Activated CD8-positive, alpha-beta T cell treated with anti-CD3 and anti-CD28 coated beads for 36 hours (primary cell): ENCODE measurements at regions not wholly inside any gene's neighbourhood (a gene's known extent, or its start where the extent isn't known, plus 50 kb on each side); places are given as distances from the start of the nearest gene placed in this dataset.

Experiments
- ATAC-seq: fragments of 200-7000 bp; cut with Tn5 transposase; one replicate; pipeline ENCODE4 v1.10.0; 2021; ENCODE audit warnings: mild to moderate bottlenecking, moderate library complexity
- CTCF ChIA-PET: fragments of 350-600 bp; sonication (Branson Sonifier 250); formaldehyde crosslinking; loops from one replicate; lab custom pipeline; 2021; ENCODE audit warnings: antibody characterized with exemption; lab: Charles Lee
- POLR2A ChIA-PET: fragments of 350-600 bp; sonication (Branson Sonifier 250); formaldehyde crosslinking; loops from one replicate; lab custom pipeline; 2021; ENCODE audit warnings: antibody characterized with exemption; lab: Charles Lee
- DNase-seq: peaks from one replicate; pipeline ENCODE4 v3.0.0-alpha.2; 2020
- H3K27ac Mint-ChIP-seq: one replicate; pipeline ENCODE4 v1.8.0; 2021; ENCODE audit warnings: mild to moderate bottlenecking, mixed read lengths
- H3K27me3 Mint-ChIP-seq: one replicate; pipeline ENCODE4 v1.8.0; 2021; ENCODE audit warnings: mixed read lengths
- H3K36me3 Mint-ChIP-seq: one replicate; pipeline ENCODE4 v1.8.0; 2021; ENCODE audit warnings: low read depth, mixed read lengths
- H3K4me1 Mint-ChIP-seq: one replicate; pipeline ENCODE4 v1.8.0; 2021; ENCODE audit warnings: low read depth, mixed read lengths
- H3K4me3 Mint-ChIP-seq: one replicate; pipeline ENCODE4 v1.8.0; 2021; ENCODE audit warnings: mild to moderate bottlenecking, moderate library complexity, mixed read lengths
- H3K9me3 Mint-ChIP-seq: one replicate; pipeline ENCODE4 v1.8.0; 2021; ENCODE audit warnings: mixed read lengths
- intact Hi-C: fragments of 100-400 bp; cut with micrococcal nuclease; formaldehyde crosslinking; loops from one replicate; pipeline ENCODE4 v1.10.0; 2022
- TF ChIP-seq, protein P1 (sequence below): fragments of 200-600 bp; IDR thresholded peaks from one replicate; pipeline ENCODE4 v1.8.0; 2022; ENCODE audit warnings: antibody characterized with exemption, mild to moderate bottlenecking

- intact Hi-C loops = no loop called here
These were observed 83.1 kb downstream of the RCN1 start for GRCh38 chr11:32173977-32174376.

DNA sequence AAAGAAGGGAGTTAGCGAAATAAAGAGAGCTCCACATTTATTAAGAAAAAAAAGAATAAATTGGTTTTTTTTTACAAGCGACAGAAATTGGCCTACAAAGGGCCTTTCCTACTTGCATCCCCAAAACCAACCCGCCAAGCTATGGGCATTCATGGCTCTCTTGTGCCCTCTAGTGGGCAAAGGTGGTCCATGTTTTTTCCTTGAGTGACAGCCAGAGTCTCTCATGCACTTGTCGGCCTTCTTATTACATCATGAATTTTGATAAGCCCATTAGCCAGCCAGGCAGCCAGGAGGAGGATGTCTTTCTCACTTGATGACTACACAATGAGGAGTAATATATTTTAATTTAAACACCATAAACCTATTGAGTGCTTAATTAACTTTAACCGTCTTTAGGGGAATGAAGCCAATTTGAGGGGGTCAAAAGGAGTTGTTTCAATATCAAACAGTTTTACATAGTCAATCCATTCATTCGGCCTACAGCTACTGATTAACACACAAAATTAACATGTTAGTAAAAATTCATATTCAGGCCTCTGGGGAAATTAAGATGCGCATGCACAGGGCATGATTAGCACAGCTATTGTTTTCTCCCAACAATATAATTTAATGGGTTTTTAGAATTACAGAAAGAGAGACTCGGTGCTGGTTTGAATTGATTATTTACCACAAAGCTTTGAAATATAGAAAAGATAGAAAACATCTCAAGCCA lies 85.5 kb downstream of the RCN1 start:
- Mint-ChIP-seq H3K9me3 (no peaks in the 10 kb centered on the region), H3K4me3 (no peak overlapping the region), H3K27me3 (no peaks in the 10 kb centered on the region), H3K27ac (no peak overlapping the region), H3K36me3 (no peaks in the 10 kb centered on the region), H3K4me1 (peaks cover 3% of the 10 kb centered on the region)
- ATAC-seq (peak; percentile 90), DNase-seq (peak; percentile 89)
- intact Hi-C loops = loop anchor here (1.0 kb wide), 1 partner anchor 124 kb away; no protein-coding TSS in a partner anchor
- CTCF ChIA-PET = interaction anchor here (0.6 to 8.1 kb wide), 39 partner anchors 8 to 1070 kb away, joined by 3 to 201 read pairs (median 3); partner anchors contain the start of gene RCN1
- TF ChIP-seq, protein P1, sequence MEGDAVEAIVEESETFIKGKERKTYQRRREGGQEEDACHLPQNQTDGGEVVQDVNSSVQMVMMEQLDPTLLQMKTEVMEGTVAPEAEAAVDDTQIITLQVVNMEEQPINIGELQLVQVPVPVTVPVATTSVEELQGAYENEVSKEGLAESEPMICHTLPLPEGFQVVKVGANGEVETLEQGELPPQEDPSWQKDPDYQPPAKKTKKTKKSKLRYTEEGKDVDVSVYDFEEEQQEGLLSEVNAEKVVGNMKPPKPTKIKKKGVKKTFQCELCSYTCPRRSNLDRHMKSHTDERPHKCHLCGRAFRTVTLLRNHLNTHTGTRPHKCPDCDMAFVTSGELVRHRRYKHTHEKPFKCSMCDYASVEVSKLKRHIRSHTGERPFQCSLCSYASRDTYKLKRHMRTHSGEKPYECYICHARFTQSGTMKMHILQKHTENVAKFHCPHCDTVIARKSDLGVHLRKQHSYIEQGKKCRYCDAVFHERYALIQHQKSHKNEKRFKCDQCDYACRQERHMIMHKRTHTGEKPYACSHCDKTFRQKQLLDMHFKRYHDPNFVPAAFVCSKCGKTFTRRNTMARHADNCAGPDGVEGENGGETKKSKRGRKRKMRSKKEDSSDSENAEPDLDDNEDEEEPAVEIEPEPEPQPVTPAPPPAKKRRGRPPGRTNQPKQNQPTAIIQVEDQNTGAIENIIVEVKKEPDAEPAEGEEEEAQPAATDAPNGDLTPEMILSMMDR = peak; percentile 88
- POLR2A ChIA-PET = interaction anchor here (0.6 kb wide), 1 partner anchor 147 kb away, joined by 3 read pairs; no protein-coding TSS in a partner anchor

More at GRCh38 chr11:32173977-32174376, 83.1 kb downstream of the RCN1 start:
- ChIA-PET CTCF (interaction anchor here (0.8 to 8.1 kb wide), 2 partner anchors 121 to 128 kb away, joined by 3 to 201 read pairs; no protein-coding TSS in a partner anchor), POLR2A (no interaction called here)
- H3K36me3 Mint-ChIP-seq = no peaks in the 10 kb centered on the region
- no peak overlapping the region for H3K27ac Mint-ChIP-seq
- no peak overlapping the region for H3K4me3 Mint-ChIP-seq
- TF ChIP-seq, protein P1 = no peak
- H3K4me1 Mint-ChIP-seq = peaks cover 4% of the 10 kb centered on the region
- no peak for DNase-seq
- ATAC-seq = no peak
- H3K27me3 Mint-ChIP-seq = no peaks in the 10 kb centered on the region
- no peaks in the 10 kb centered on the region for H3K9me3 Mint-ChIP-seq

DNA sequence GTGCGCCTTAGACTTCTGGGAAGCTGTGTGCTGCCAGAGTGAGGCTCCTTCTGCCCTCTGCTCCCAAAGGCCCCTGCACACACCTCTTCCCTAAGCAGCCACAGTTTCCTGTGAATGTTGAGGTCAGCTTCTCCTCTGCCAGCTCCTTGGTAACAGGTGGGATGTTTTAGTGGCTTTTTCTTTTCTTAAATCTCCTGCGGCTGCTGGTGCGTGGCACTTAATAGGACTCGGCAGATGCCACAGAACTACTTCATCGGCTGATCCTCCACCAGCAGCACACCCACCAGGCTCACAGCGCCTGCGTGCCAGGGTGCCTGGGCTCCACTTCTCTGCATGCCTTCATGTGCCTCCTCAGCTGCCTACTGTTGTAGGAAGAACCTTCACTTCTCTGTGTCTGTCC lies 87.8 kb downstream of the RCN1 start:
- no peaks in the 10 kb centered on the region for H3K36me3 Mint-ChIP-seq
- no peaks in the 10 kb centered on the region for H3K9me3 Mint-ChIP-seq
- intact Hi-C loops = no loop called here
- H3K4me3 Mint-ChIP-seq = no peak overlapping the region
- DNase-seq (no peak), ATAC-seq (no peak)
- ChIA-PET POLR2A (no interaction called here), CTCF (interaction anchor here (8.1 kb wide), 1 partner anchor 126 kb away, joined by 201 read pairs; no protein-coding TSS in a partner anchor)
- peaks cover 1% of the 10 kb centered on the region for H3K27me3 Mint-ChIP-seq
- H3K27ac Mint-ChIP-seq = no peak overlapping the region
- TF ChIP-seq, protein P1 = no peak
- no peaks in the 10 kb centered on the region for H3K4me1 Mint-ChIP-seq

GRCh38 chr11:32183512-32183911 lies 92.6 kb downstream of the RCN1 start:
- POLR2A ChIA-PET = no interaction called here
- Mint-ChIP-seq H3K27me3 (peaks cover 7% of the 10 kb centered on the region), H3K4me3 (no peak overlapping the region), H3K9me3 (no peaks in the 10 kb centered on the region), H3K4me1 (no peaks in the 10 kb centered on the region), H3K27ac (no peak overlapping the region), H3K36me3 (no peaks in the 10 kb centered on the region)
- TF ChIP-seq, protein P1 = no peak
- DNase-seq = no peak
- no peak for ATAC-seq
- intact Hi-C loops = no loop called here
- CTCF ChIA-PET = interaction anchor here (1.6 kb wide), 1 partner anchor 131 kb away, joined by 6 read pairs; no protein-coding TSS in a partner anchor
